ENCODE measurements at regions not wholly inside any gene's neighbourhood (a gene's known extent, or its start where the extent isn't known, plus 50 kb on each side); places are given as distances from the start of the nearest gene placed in this dataset.

DNA sequence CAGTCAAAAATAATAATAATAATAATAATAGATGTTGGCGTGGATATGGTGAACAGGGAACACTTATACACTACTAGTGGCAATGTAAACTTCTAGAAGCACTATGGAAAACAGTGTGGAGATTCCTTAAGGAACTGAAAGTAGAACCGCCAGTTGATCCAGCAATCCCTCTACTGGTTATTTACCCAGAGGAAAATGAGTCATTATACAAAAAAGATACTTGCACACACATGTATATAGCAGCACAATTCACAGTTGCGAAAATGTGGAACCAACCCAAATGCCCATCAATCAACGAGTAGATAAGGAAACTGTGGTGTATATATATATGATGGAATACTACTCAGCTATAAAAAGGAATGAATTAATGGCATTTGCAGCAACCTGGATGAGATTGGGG lies 176.0 kb downstream of the PLPP3 start:
- H3K9me3 ChIP-seq (ENCODE audit: low read length) = no peaks in the 10 kb centered on the region
- H3K4me3 ChIP-seq (ENCODE audit: low read depth, low read length, poor library complexity, severe bottlenecking) = no peak overlapping the region
- no peak for DNase-seq (ENCODE audit: low spot score)
- CTCF ChIA-PET (ENCODE audit: unreplicated experiment) = no interaction called here
- H3K36me3 ChIP-seq (ENCODE audit: insufficient read depth, low read length) = no peaks in the 10 kb centered on the region
- H2AFZ ChIP-seq (ENCODE audit: low read length) = no peak overlapping the region
- H3K79me2 ChIP-seq (ENCODE audit: insufficient read depth, low read depth, low read length) = no peaks in the 10 kb centered on the region
- intact Hi-C loops (cut with micrococcal nuclease; ENCODE audit: unreplicated experiment) = no loop called here
- TF ChIP-seq EZH2phosphoT487 (IDR thresholded peaks at IDR 0.05; ENCODE audit: borderline replicate concordance, low read depth, low read length) = no peak
- POLR2A ChIA-PET = no interaction called here
- no peak overlapping the region for H3K4me2 ChIP-seq (ENCODE audit: low read length)
- no peaks in the 10 kb centered on the region for H4K20me1 ChIP-seq (ENCODE audit: insufficient read depth, low read length)
- H3K9me2 ChIP-seq (ENCODE audit: insufficient read depth, low read length) = no peaks in the 10 kb centered on the region
- no TSS peak for BruUV-seq (replicated peaks)
- peaks cover 12% of the 10 kb centered on the region for H3K4me1 ChIP-seq (ENCODE audit: insufficient read depth, low read length, poor library complexity, severe bottlenecking)
- H3K27ac ChIP-seq (ENCODE audit: low read depth, low read length, poor library complexity, severe bottlenecking) = no peak overlapping the region

DNA sequence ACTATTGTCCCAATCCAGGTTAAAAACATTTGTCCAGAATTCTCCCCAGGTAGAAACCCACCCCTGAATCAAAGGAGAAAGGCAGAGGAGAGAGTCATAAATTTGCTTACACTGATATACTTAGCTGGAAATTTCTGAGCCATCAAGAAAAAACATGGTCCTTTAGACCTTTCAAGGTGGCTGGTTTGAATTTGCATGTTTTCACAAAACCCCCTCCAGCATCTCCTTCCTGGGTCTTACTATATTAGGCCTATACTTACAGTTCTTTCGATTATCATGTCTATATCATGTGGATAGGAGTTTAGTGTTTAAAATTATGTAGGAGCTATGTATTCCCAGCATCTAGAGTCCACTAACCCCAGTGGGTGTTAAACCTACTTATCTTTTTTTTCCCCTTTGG lies 178.2 kb downstream of the PLPP3 start:
- H3K4me3 ChIP-seq (ENCODE audit: low read depth, low read length, poor library complexity, severe bottlenecking) = no peak overlapping the region
- POLR2A ChIA-PET = interaction anchor here (0.6 to 0.9 kb wide), 3 partner anchors 24 to 125 kb away, joined by 3 to 4 read pairs (median 3); no protein-coding TSS in a partner anchor
- TF ChIP-seq EZH2phosphoT487 (IDR thresholded peaks at IDR 0.05; ENCODE audit: borderline replicate concordance, low read depth, low read length) = no peak
- TF ChIP-seq, protein P1, sequence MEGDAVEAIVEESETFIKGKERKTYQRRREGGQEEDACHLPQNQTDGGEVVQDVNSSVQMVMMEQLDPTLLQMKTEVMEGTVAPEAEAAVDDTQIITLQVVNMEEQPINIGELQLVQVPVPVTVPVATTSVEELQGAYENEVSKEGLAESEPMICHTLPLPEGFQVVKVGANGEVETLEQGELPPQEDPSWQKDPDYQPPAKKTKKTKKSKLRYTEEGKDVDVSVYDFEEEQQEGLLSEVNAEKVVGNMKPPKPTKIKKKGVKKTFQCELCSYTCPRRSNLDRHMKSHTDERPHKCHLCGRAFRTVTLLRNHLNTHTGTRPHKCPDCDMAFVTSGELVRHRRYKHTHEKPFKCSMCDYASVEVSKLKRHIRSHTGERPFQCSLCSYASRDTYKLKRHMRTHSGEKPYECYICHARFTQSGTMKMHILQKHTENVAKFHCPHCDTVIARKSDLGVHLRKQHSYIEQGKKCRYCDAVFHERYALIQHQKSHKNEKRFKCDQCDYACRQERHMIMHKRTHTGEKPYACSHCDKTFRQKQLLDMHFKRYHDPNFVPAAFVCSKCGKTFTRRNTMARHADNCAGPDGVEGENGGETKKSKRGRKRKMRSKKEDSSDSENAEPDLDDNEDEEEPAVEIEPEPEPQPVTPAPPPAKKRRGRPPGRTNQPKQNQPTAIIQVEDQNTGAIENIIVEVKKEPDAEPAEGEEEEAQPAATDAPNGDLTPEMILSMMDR (conservative IDR thresholded peaks at IDR 0.05; ENCODE audit: low read length) = no peak
- peaks cover 12% of the 10 kb centered on the region for H3K4me1 ChIP-seq (ENCODE audit: insufficient read depth, low read length, poor library complexity, severe bottlenecking)
- H3K9me2 ChIP-seq (ENCODE audit: insufficient read depth, low read length) = no peaks in the 10 kb centered on the region
- H3K4me2 ChIP-seq (ENCODE audit: low read length) = 0 out of 2 replicates have a peak overlapping the region, but pooled peaks have one; percentile 16
- BruUV-seq (replicated peaks) = no TSS peak
- no peaks in the 10 kb centered on the region for H4K20me1 ChIP-seq (ENCODE audit: insufficient read depth, low read length)
- no peaks in the 10 kb centered on the region for H3K79me2 ChIP-seq (ENCODE audit: insufficient read depth, low read depth, low read length)
- H3K36me3 ChIP-seq (ENCODE audit: insufficient read depth, low read length) = no peaks in the 10 kb centered on the region
- CTCF ChIA-PET (ENCODE audit: unreplicated experiment) = interaction anchor here (1.0 kb wide), 1 partner anchor 160 kb away, joined by 3 read pairs; no protein-coding TSS in a partner anchor
- intact Hi-C loops (cut with micrococcal nuclease; ENCODE audit: unreplicated experiment) = no loop called here
- no peak for DNase-seq (ENCODE audit: low spot score)
- no peak overlapping the region for H2AFZ ChIP-seq (ENCODE audit: low read length)
- H3K9me3 ChIP-seq (ENCODE audit: low read length) = no peaks in the 10 kb centered on the region
- no peak overlapping the region for H3K27ac ChIP-seq (ENCODE audit: low read depth, low read length, poor library complexity, severe bottlenecking)

DNA sequence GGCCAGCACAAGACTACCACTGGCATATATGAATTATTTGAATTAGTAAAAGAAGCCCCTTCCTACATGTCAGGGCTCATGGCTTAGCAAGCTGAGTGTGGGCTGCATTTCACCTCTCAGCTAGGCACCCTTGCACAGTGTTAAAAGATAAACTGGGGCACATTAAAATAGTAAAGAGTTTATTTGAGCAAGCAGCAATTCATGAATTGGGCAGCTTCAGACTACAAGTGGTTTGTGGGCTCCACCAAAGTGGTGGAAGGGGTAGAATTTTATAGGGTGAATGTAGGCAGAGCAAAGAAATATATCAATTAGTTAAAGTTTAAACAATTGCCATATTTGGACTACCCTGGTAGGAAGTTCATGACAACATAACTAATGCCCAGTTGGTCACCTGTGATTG lies 178.8 kb downstream of the PLPP3 start:
- no peak overlapping the region for H3K27ac ChIP-seq (ENCODE audit: low read depth, low read length, poor library complexity, severe bottlenecking)
- no peaks in the 10 kb centered on the region for H3K79me2 ChIP-seq (ENCODE audit: insufficient read depth, low read depth, low read length)
- H3K9me2 ChIP-seq (ENCODE audit: insufficient read depth, low read length) = no peaks in the 10 kb centered on the region
- H3K36me3 ChIP-seq (ENCODE audit: insufficient read depth, low read length) = no peaks in the 10 kb centered on the region
- peaks cover 12% of the 10 kb centered on the region for H3K4me1 ChIP-seq (ENCODE audit: insufficient read depth, low read length, poor library complexity, severe bottlenecking)
- intact Hi-C loops (cut with micrococcal nuclease; ENCODE audit: unreplicated experiment) = no loop called here
- DNase-seq (ENCODE audit: low spot score) = no peak
- ChIA-PET POLR2A (interaction anchor here (0.8 to 0.9 kb wide), 2 partner anchors 25 to 125 kb away, joined by 3 to 4 read pairs; no protein-coding TSS in a partner anchor), CTCF (ENCODE audit: unreplicated experiment) (interaction anchor here (1.0 kb wide), 1 partner anchor 161 kb away, joined by 3 read pairs; no protein-coding TSS in a partner anchor)
- no peak overlapping the region for H3K4me3 ChIP-seq (ENCODE audit: low read depth, low read length, poor library complexity, severe bottlenecking)
- no peak overlapping the region for H3K4me2 ChIP-seq (ENCODE audit: low read length)
- H4K20me1 ChIP-seq (ENCODE audit: insufficient read depth, low read length) = no peaks in the 10 kb centered on the region
- H3K9me3 ChIP-seq (ENCODE audit: low read length) = no peaks in the 10 kb centered on the region
- TF ChIP-seq EZH2phosphoT487 (IDR thresholded peaks at IDR 0.05; ENCODE audit: borderline replicate concordance, low read depth, low read length) = no peak
- TF ChIP-seq, protein P1 (conservative IDR thresholded peaks at IDR 0.05; ENCODE audit: low read length) = no peak
- H2AFZ ChIP-seq (ENCODE audit: low read length) = no peak overlapping the region
- no TSS peak for BruUV-seq (replicated peaks)
